ENCODE measurements at regions not wholly inside any gene's neighbourhood (a gene's known extent, or its start where the extent isn't known, plus 50 kb on each side); places are given as distances from the start of the nearest gene placed in this dataset.

- TF ChIP-seq CTCF (IDR thresholded peaks at IDR 0.05) (no peak), POLR2A (IDR thresholded peaks at IDR 0.05) (no peak)
Observed at GRCh38 chr10:35731828-35732227, 89.7 kb upstream of the FZD8 start.
